ENCODE measurements at regions not wholly inside any gene's neighbourhood (a gene's known extent, or its start where the extent isn't known, plus 50 kb on each side); places are given as distances from the start of the nearest gene placed in this dataset.

GRCh38 chr17:77542551-77543490 is 402.1 kb downstream of the SEC14L1 start (continued):
- peak; percentile 54 for TF ChIP-seq MAX (IDR thresholded peaks at IDR 0.05)
